PC-9 (cell line): ENCODE measurements at regions not wholly inside any gene's neighbourhood (a gene's known extent, or its start where the extent isn't known, plus 50 kb on each side); places are given as distances from the start of the nearest gene placed in this dataset.

ENCODE experiments used
- BruUV-seq: library from RNA; stranded (reverse); fragments of 400-500 nt; replicated peaks from 2 replicates; lab custom pipeline; 2021; lab: Mats Ljungman, UMichigan
- CTCF ChIA-PET: fragments of 300-600 bp; sonication (Branson Sonifier 250); formaldehyde crosslinking; loops from one replicate; lab custom pipeline; 2022; ENCODE audit warnings: antibody characterized with exemption; lab: Charles Lee
- POLR2A ChIA-PET: fragments of 300-600 bp; sonication (Branson Sonifier 250); formaldehyde crosslinking; loops from one replicate; lab custom pipeline; 2022; ENCODE audit warnings: antibody characterized with exemption; ENCODE audit not compliant: unreplicated experiment; lab: Charles Lee
- DNase-seq, 2 experiments: peaks; one replicate each; pipeline versions ENCODE4 v3.0.0 to v3.0.0-alpha.2; 2015 to 2022; ENCODE audit warnings: mixed read lengths in 1 of 2
- H2AFZ ChIP-seq: fragments of 200-600 bp; sonication (generic); 2 replicates; pipeline ENCODE4 v1.8.1; 2017; ENCODE audit warnings: antibody characterized with exemption
- H3F3A ChIP-seq: fragments of 200-600 bp; sonication (generic); 2 replicates; pipeline ENCODE4 v1.8.1; 2017; ENCODE audit warnings: antibody characterized with exemption, mild to moderate bottlenecking, low read depth; ENCODE audit not compliant: insufficient read depth
- H3K27ac ChIP-seq: fragments of 200-600 bp; sonication (generic); 2 replicates; pipeline ENCODE4 v1.6.1; 2016; ENCODE audit warnings: mixed run types
- H3K27me3 ChIP-seq: fragments of 200-600 bp; sonication (generic); 2 replicates; pipeline ENCODE4 v1.6.1; 2016; ENCODE audit warnings: low read depth, mixed run types; ENCODE audit not compliant: insufficient read depth
- H3K36me3 ChIP-seq: fragments of 200-600 bp; sonication (generic); 2 replicates; pipeline ENCODE4 v1.6.1; 2016; ENCODE audit warnings: low read depth, mixed run types
- H3K4me1 ChIP-seq: fragments of 200-600 bp; sonication (generic); replicated peaks from 2 replicates; pipeline ENCODE4 v1.6.1; 2016; ENCODE audit warnings: mixed run types; ENCODE audit not compliant: insufficient read depth
- H3K4me2 ChIP-seq: fragments of 200-600 bp; sonication (generic); 2 replicates; pipeline ENCODE4 v1.6.1; 2017; ENCODE audit warnings: mixed run types
- H3K4me3 ChIP-seq: fragments of 200-600 bp; sonication (generic); 2 replicates; pipeline ENCODE4 v1.6.1; 2016; ENCODE audit warnings: mixed run types
- H3K79me2 ChIP-seq: fragments of 200-600 bp; sonication (generic); 2 replicates; pipeline ENCODE4 v1.6.1; 2017; ENCODE audit warnings: low read depth, mixed run types
- H3K9me2 ChIP-seq: fragments of 200-600 bp; sonication (generic); 2 replicates; pipeline ENCODE4 v1.8.1; 2017; ENCODE audit warnings: mild to moderate bottlenecking; ENCODE audit not compliant: insufficient read depth
- H3K9me3 ChIP-seq: fragments of 200-600 bp; sonication (generic); 2 replicates; pipeline ENCODE4 v1.8.1; 2016; ENCODE audit warnings: low read depth; ENCODE audit not compliant: insufficient read depth
- H4K20me1 ChIP-seq: fragments of 200-600 bp; sonication (generic); 2 replicates; pipeline ENCODE4 v1.8.1; 2017; ENCODE audit not compliant: insufficient read depth
- EZH2 ChIP-seq: fragments of 200-600 bp; sonication (generic); IDR thresholded peaks from 2 replicates; pipeline ENCODE4 v1.8.0; 2017; ENCODE audit warnings: antibody characterized with exemption, low read depth
- intact Hi-C: fragments of 100-400 bp; cut with micrococcal nuclease; formaldehyde crosslinking; loops from one replicate; pipeline ENCODE4 v1.10.0; 2022; ENCODE audit not compliant: unreplicated experiment
- TF ChIP-seq, protein P1 (sequence below): fragments of 200-600 bp; sonication (generic); conservative IDR thresholded peaks from 2 replicates; pipeline ENCODE4 v1.6.1; 2017; ENCODE audit warnings: mixed run types, antibody characterized with exemption, mild to moderate bottlenecking, moderate library complexity

DNA sequence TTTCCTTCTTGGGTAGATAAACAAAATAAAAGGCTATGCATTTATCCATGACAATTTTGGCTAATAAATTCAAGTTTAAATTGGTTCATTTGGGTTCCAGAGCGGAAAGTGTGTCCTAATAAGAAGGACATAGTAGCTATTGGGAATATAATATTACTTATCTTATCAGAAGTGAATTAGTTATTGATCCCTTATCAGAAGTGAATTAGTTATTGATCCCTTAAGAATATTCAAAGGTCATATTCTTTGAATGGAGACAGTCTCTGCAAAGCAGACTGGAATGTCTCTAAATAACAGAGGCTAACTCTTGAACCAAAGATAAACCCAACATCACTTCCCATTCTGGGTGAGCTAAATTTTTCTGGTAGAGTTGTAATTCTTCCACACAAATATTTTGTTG is 290.7 kb upstream of the BCHE start:
- Histone ChIP-seq H3K79me2 (no peaks in the 10 kb centered on the region), H4K20me1 (no peaks in the 10 kb centered on the region), H3K36me3 (no peaks in the 10 kb centered on the region), H3K4me1 (peaks cover 9% of the 10 kb centered on the region; the same call in 1 of the 2 replicates), H3F3A (peaks cover 4% of the 10 kb centered on the region; the same call in 1 of the 2 replicates), H3K4me2 (no peak overlapping the region), H3K9me2 (no peaks in the 10 kb centered on the region), H3K4me3 (no peak overlapping the region), H2AFZ (no peak overlapping the region), H3K27ac (no peak overlapping the region), H3K27me3 (no peaks in the 10 kb centered on the region), H3K9me3 (no peaks in the 10 kb centered on the region; the same call in 1 of the 2 replicates)
- CTCF ChIA-PET, result no interaction called here
- intact Hi-C loops, result no loop called here
- no peak for TF ChIP-seq EZH2
- TF ChIP-seq, protein P1, sequence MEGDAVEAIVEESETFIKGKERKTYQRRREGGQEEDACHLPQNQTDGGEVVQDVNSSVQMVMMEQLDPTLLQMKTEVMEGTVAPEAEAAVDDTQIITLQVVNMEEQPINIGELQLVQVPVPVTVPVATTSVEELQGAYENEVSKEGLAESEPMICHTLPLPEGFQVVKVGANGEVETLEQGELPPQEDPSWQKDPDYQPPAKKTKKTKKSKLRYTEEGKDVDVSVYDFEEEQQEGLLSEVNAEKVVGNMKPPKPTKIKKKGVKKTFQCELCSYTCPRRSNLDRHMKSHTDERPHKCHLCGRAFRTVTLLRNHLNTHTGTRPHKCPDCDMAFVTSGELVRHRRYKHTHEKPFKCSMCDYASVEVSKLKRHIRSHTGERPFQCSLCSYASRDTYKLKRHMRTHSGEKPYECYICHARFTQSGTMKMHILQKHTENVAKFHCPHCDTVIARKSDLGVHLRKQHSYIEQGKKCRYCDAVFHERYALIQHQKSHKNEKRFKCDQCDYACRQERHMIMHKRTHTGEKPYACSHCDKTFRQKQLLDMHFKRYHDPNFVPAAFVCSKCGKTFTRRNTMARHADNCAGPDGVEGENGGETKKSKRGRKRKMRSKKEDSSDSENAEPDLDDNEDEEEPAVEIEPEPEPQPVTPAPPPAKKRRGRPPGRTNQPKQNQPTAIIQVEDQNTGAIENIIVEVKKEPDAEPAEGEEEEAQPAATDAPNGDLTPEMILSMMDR, result no peak
- no TSS peak for BruUV-seq
- POLR2A ChIA-PET, result no interaction called here
- DNase-seq, result no peak

DNA sequence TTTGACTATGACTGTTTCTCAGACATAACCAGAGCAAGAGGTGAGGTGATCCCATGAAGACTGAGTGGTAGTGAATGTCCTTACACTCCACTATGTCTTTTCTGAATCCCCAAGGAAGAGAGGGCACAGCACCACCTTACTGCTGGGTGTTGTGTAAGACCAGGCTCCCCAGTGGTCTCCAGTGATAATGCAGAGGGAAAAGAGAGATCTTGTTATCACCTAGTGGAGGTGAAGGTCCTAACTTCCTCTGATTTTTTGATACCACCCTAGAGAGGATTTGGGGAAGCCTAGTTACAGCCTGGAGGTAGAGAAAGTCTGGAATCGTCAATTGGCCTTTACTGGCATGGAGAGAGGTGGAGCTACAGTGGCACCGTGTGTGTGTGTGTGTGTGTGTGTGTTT is 288.0 kb upstream of the BCHE start:
- CTCF ChIA-PET, result no interaction called here
- Histone ChIP-seq H3K4me1 (peaks cover 12% of the 10 kb centered on the region; the same call in 1 of the 2 replicates), H3K27me3 (no peaks in the 10 kb centered on the region), H4K20me1 (no peaks in the 10 kb centered on the region), H3K4me3 (no peak overlapping the region), H3K4me2 (no peak overlapping the region), H3K27ac (no peak overlapping the region), H2AFZ (no peak overlapping the region), H3K9me3 (no peaks in the 10 kb centered on the region; the same call in 1 of the 2 replicates), H3K9me2 (no peaks in the 10 kb centered on the region), H3K79me2 (no peaks in the 10 kb centered on the region), H3F3A (peaks cover 4% of the 10 kb centered on the region; the same call in 1 of the 2 replicates), H3K36me3 (no peaks in the 10 kb centered on the region)
- no TSS peak for BruUV-seq
- POLR2A ChIA-PET, result no interaction called here
- intact Hi-C loops, result no loop called here
- DNase-seq, result no peak
- no peak for TF ChIP-seq EZH2
- TF ChIP-seq, protein P1, result no peak

DNA sequence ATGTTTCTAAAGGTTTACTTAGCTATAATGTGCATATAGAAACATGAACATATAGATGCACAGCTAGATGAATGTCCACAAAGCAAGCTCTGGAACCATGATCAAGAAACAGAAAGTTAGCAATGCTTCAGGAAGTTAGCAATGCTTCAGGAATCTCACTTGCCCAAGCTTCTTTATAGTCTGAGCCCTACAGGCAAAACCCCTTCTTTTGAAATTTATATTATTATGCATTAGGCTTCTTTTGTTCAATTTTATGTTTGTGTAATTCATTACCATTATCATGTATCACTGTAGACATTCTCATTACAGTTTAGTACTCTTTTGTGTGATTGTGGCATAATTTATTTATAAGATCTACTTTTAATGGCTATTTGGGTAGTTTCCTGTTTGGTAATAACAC is 286.4 kb upstream of the BCHE start:
- no peaks in the 10 kb centered on the region for H3K9me2 ChIP-seq
- no peaks in the 10 kb centered on the region for H3K27me3 ChIP-seq
- no TSS peak for BruUV-seq
- TF ChIP-seq, protein P1, result no peak
- no peak for TF ChIP-seq EZH2
- H3K27ac ChIP-seq, result no peak overlapping the region
- no peaks in the 10 kb centered on the region; the same call in 1 of the 2 replicates for H3K9me3 ChIP-seq
- H3K4me1 ChIP-seq, result peaks cover 12% of the 10 kb centered on the region; the same call in 1 of the 2 replicates
- H3K4me2 ChIP-seq, result 0 out of 2 replicates have a peak overlapping the region, but pooled peaks have one; percentile 6
- no peaks in the 10 kb centered on the region for H4K20me1 ChIP-seq
- ChIA-PET POLR2A (no interaction called here), CTCF (no interaction called here)
- no peak overlapping the region for H3K4me3 ChIP-seq
- H3K36me3 ChIP-seq, result no peaks in the 10 kb centered on the region
- peak in 1 of 2 experiments; percentile 39 for DNase-seq
- H2AFZ ChIP-seq, result no peak overlapping the region
- intact Hi-C loops, result no loop called here
- no peaks in the 10 kb centered on the region for H3K79me2 ChIP-seq
- H3F3A ChIP-seq, result peaks cover 4% of the 10 kb centered on the region; the same call in 1 of the 2 replicates
